ENCODE measurements at regions not wholly inside any gene's neighbourhood (a gene's known extent, or its start where the extent isn't known, plus 50 kb on each side); places are given as distances from the start of the nearest gene placed in this dataset.
"Not testable (repeated sequence)": the region's sequence is repeated elsewhere in the genome, so short reads cannot be mapped to it uniquely, and the experiment has no call there.

GRCh38 chr13:37209621-37210580 lies 104.4 kb upstream of the CSNK1A1L start:
- no peak for DNase-seq

DNA sequence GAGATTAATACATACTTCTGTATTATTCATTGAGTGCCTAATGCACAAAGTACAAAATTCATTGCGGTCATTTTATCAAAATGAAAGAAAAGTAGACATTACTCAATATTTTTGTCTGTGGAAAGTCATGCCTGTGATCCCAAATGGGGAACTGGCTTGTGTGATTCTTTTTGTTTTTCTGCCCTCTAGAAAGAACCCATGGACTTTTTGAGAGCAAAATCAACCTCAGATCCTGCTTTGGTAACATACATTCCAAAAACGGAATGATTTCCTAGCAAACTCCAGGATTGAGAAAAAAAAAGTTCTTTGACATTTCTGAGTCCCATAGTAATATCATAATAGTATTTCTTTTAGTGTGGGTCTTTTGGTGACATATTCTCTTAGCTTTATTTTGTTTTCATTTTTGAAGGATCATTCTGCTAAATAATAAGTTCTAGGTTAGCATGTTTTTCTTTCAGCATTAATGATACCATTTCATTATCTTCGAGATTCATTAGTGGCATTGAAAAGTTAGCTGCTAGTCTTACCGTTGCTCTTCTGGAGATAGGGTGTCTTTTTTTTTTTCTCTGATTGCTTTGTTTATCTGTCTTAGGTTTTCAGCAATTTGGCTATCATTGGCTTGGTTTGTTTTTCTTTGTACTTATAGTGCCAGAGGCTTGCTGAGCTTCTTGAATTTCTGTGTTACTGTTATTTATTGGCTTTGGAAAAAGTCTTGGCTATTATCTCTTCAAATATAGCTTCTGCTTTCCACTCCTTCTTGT lies 102.4 kb upstream of the CSNK1A1L start:
- DNase-seq: no peak

- DNase-seq: no peak
Measured at GRCh38 chr13:37202264-37202663, 96.8 kb upstream of the CSNK1A1L start.

DNA sequence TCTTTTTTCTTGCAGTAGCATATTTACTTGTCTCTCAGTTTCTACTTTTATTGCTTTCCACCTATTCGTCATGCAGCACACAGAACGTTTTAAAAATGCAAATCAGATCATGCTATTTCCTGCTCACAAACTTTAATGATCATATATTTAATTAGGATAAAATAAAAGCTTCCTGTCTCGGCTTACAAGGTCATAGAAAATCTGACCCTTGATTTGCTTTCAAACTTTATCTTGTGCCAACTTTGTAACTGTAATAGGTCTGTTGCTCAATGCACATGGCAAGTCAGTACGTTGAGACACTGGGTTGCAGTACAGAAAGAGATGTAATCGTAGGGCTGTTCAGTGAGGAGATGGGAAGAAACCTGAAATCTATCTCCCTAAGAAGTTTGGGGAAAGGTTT lies 95.6 kb upstream of the CSNK1A1L start:
- no peak for DNase-seq

DNA sequence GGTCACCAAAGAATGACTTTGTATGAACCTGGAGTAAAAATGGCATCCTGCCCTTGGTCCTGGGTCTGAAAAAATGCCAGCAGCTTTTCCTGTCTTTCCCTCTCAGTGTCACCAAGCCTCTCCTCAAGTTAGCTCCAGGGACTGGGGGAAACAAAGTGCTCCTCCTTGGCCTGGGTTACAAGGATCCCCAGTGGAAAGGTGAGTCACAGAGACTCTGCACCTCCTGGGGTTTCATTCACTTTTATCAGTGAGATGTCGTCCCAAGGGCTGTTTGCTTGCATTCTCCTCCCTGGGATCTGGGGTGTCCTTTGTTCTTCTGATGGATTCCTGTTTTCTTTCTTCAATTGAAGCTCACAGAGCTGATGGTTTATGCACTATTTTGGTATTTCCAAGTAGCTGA lies 93.2 kb upstream of the CSNK1A1L start:
- no peak for DNase-seq

GRCh38 chr13:37195621-37196020 lies 90.2 kb upstream of the CSNK1A1L start:
- no peak for DNase-seq

GRCh38 chr13:37194428-37194861 lies 89.0 kb upstream of the CSNK1A1L start:
- DNase-seq: no peak

- DNase-seq: no peak
Measured at GRCh38 chr13:37192956-37193355, 87.5 kb upstream of the CSNK1A1L start.

- DNase-seq: no peak
Measured at GRCh38 chr13:37187621-37188020, 82.2 kb upstream of the CSNK1A1L start.

DNA sequence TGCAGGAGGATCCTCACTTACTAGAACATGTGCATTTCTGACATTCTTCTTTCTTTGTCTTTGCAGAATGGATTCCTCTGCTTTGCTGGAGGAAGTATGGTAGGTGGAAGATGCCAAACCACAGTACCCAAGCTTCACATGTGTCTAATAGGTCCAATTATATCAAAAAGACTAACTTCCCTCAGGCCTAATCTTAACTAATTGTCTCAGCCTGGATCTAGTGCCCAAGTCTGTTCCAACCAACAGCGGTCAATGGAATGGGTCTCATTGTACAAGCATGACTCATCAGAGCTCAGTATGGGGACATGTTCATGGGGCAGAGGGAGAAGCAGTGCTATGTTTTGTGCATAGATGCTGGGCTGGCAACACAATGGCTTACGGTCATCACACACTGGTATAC lies 81.6 kb upstream of the CSNK1A1L start:
- no peak for DNase-seq

DNA sequence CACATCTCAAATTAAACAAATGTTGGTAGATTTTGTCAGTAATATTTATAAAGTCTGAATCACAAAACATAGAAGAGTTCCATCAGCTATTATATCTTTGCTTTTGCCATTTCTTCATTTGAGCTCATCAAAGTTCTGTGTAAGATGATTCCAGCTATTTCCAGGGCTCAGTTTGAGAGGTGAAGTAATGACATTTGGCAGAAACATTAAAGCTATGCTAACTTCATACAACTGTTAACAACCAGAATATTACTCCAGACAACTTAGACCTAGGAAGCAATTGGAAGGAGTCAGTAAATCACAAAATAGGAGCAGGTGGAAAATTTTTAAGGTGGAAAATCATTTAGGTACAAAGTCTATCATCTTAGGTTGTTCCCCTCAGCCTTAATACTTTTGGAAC lies 76.2 kb upstream of the CSNK1A1L start:
- DNase-seq: no peak

GRCh38 chr13:37179645-37180044 lies 74.2 kb upstream of the CSNK1A1L start:
- no peak for DNase-seq

DNA sequence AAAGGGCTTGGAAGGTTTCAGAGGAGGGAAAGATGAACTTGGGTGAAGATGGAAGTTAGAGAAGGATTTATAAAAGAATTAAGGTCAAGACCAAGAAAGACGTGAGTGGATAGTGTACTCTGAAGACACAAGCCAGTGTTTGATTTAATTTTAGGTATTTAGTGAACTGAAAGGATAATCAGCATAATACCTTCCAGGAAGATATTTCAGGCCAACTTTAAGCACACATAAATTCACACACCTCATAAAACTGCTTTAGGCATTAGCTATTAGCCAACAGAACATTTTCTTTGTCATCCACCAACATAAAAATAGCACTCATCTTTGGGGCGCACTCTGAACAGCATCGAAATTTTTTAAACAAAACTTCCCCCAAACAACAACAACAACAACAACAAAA lies 71.7 kb upstream of the CSNK1A1L start:
- DNase-seq: no peak

DNA sequence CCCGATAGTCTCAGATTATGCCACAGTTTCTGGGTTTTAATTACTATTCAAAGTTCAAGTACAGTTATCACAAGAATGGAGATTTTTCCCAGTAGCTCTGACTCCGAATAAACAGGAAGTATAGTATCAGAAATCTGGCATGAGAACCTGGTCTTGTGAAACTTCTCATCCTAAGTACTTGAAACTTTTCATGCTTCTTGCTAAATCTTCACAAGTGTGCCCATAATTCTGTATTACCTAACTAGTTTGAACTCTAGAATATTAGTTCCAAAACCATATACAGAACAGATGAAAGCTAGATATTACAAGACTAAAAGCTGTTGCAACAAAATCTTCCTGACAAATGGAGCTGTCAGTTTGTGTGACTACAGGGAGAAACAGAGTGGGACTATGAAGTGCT lies 70.5 kb upstream of the CSNK1A1L start:
- peak in 1 of 2 donors; percentile 41 for DNase-seq

DNA sequence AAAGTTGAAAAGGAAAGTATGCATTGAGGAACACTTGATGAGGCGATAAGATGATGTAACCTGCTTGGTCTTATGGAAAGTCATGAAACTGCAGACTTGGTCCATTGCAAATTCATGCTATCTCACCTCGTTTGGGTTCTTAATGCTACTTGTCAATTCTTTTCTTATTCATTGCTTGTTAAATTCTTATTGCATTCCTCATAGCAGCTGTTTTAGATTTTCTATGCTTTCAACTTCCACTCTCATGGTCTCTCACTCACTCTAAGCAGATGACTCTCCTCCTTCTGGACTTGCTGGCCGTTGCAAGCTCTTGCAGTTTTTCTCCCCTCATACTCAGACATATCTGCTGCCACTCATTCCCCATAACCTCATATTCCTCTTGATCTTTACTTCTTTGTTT lies 67.8 kb upstream of the CSNK1A1L start:
- DNase-seq: no peak

- not testable (repeated sequence) for DNase-seq
Measured at GRCh38 chr13:37172226-37172625, 66.8 kb upstream of the CSNK1A1L start.

DNA sequence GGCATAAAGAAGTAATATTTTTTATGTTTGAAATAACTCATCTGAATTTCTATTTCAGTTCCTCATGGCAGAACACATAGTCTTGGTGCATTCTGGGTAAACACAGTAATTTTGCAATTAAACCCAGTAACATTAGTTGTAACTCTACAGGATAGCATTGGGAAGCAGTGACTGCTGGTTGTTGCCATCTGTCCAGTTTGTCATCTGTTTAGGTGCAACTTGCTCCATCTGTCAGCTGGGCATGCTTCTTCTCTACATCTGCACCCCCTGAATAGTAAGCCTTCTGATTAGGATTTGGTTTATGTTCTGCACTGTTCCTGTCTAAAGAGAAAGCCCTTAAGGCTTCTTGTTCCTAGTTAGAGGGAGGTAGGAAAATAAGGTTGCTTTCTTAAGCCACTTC lies 63.5 kb upstream of the CSNK1A1L start:
- no peak for DNase-seq

GRCh38 chr13:37168151-37168550 lies 62.7 kb upstream of the CSNK1A1L start:
- DNase-seq: no peak

GRCh38 chr13:37164635-37165034 lies 59.2 kb upstream of the CSNK1A1L start:
- DNase-seq: no peak

DNA sequence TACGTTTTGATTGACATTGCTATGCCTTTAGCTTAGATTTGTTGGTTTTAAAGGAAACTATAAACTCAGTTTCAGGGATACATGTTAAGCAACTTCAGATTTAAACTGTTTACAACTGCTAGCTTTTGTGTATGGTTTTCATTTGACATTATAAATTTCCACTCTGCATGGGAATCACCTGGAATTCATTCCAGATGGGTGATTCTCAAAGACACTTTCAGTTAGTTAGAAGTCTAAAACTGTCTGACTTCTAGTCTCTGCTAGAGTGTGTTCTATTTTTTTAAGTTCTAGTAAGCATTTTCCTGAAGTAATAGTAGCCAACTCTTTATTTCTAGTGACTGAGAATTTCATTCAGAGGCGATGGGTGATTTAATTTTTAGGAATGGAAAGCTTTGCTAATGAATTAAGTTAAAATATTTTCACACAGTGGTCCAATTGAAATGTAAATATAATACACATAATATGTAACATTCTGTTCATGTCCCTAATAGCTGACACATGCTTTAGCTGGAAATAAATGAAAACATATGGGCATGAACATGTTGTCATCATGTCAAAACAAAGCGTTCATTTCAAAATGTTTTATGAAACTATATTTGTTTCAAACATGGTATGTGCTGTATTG lies 58.3 kb upstream of the CSNK1A1L start:
- DNase-seq: no peak

DNA sequence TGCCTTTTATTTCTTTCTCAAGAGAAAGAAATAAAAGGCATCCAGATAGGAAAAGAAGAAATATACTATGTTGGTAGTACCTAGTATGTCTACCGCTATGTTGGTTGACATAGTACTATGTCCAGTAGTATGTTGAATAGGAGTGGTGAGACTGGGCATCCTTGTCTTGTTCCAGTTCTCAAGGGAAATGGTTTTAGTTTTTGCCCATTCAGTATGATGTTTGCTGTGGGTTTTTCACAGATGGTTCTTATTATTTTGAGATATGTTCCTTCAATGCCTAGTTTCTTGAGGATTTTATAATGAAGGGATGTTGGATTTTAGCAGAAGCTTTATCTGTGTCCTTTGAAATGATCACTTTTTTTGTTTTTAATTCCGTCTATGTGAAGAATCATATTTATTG lies 53.0 kb upstream of the CSNK1A1L start:
- no peak for DNase-seq

DNA sequence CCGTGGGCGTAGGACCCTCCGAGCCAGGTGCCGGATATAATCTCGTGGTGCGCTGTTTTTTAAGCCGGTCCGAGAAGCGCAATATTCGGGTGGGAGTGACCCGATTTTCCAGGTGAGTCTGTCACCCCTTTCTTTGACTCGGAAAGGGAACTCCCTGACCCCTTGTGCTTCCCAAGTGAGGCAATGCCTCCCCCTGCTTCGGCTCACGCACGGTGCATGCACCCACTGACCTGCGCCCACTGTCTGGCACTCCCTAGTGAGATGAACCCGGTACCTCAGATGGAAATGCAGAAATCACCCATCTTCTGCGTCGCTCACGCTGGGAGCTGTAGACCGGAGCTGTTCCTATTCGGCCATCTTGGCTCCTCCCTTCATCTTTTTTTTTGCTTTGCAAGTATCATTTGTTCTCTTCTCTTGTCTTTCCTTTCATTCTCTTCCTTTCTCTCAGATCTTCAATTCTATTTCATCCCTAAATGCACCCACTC lies 50.2 kb upstream of the CSNK1A1L start:
- DNase-seq: not testable (repeated sequence)

Data from inflammatory macrophage (primary cell).